ENCODE measurements at regions not wholly inside any gene's neighbourhood (a gene's known extent, or its start where the extent isn't known, plus 50 kb on each side); places are given as distances from the start of the nearest gene placed in this dataset.

GRCh38 chr5:174235221-174236011 is 189.9 kb downstream of the NSG2 start:
- DNase-seq (ENCODE audit: low read depth): no peak

- no peak for DNase-seq (ENCODE audit: low read depth)
These were observed 190.6 kb downstream of the NSG2 start for GRCh38 chr5:174236070-174236469.

DNA sequence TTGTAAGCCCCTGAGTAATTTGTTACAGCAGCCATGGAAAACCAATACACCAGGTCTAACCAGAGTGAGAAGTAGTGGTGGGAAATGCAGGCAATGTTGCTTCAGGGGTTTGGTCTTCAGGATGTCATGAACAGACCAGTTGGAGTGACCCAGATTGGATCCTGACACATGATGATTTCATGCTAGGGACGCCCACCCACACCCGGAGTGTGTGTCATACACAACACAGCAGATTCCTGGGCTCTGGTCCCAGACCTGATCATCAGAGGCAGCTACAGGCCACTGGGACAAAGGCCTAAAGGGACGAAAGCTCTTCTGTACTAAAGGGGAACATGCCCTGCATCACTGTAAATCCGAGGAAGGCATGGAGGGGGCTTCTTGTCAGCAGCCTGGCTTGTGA is 194.2 kb downstream of the NSG2 start:
- DNase-seq (ENCODE audit: low read depth): no peak

- no peak for DNase-seq (ENCODE audit: low read depth)
These were observed 197.1 kb downstream of the NSG2 start for GRCh38 chr5:174242573-174242972.

DNA sequence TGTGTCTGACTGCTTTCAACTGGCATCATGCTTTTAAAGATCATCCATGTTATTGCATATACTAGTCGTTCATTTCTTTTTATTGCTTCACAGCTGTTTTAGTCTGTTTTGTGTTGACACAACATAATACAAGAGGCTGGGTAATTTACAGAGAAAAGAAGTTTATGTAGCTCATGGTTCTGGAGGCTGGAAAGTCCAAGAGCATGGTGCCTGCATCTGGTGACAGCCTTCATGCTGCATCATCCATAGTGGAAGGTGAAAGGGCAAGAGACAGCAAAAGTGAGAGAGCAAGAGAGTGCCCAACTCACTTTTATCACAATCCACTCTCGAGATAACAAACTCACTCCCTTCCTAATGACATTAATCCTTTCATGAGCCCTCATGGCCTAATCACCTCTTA is 198.4 kb downstream of the NSG2 start:
- no peak for DNase-seq (ENCODE audit: low read depth)

DNA sequence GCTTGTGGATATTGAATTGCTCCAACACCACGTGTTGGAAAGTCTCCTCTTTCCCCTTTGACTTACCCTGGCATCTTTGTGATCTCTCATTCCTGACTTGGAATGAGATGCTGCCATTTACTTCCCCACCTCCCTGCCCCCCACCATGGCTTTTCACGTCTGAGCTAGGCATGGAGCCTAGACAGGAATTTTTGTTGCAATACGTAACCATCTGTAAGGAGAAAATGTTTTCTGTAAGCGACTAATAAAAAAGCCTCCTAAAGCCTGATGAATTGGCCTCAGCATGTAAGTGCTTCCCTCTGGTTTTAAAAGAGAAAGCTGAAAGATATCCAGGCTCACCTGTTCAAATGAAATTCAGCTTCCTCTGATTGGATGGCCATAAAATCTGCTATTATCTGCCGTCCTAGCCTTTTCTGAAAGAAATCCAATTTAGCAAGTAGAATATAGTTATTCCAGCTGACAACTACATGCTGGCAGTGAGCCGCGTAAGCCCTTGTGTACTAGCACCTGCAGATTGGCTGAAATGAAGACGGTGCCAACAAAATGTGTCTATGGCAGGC is 200.1 kb downstream of the NSG2 start:
- no peak for DNase-seq (ENCODE audit: low read depth)

DNA sequence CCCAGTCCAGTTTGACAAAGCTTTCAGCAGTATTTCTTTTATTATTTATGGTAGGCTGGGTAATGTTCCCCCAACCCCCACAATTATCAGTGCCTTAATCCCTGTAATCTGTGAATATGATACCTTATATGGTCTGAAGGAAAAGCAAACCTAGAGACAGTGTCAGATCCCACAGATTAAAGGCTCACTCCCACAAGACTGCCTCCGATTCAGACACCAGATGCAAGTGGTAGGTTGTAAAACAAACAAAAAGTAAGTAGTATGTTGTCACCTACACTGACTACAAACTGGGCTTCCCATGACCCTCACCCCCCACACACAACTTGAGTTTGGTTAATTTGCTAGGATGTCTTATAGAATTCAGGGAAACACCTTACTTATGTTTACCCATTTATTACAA is 201.2 kb downstream of the NSG2 start:
- no peak for DNase-seq (ENCODE audit: low read depth)

- DNase-seq (ENCODE audit: low read depth): no peak
These were observed 201.8 kb downstream of the NSG2 start for GRCh38 chr5:174247301-174247700.

- DNase-seq (ENCODE audit: low read depth): no peak
These were observed 205.9 kb downstream of the NSG2 start for GRCh38 chr5:174251305-174252000.

DNA sequence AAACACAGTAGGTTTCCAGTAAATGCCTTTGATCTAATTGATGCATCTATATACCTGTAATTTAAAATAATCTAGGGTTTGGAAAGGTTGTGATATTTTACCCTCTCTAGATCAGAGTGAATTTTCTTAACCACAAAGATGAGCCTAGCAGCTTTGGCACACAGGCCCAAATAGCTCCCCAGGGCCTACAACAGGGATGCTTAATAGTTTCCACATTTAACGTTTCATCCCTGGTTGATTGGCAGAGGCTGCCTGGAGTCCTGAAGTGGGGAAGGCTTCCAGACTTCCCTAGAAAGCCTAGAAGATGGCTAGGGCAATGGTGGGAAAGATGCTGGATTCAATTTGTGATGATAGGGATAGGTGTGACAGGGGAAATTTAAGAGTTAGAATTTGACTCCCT is 206.6 kb downstream of the NSG2 start:
- no peak for DNase-seq (ENCODE audit: low read depth)

DNA sequence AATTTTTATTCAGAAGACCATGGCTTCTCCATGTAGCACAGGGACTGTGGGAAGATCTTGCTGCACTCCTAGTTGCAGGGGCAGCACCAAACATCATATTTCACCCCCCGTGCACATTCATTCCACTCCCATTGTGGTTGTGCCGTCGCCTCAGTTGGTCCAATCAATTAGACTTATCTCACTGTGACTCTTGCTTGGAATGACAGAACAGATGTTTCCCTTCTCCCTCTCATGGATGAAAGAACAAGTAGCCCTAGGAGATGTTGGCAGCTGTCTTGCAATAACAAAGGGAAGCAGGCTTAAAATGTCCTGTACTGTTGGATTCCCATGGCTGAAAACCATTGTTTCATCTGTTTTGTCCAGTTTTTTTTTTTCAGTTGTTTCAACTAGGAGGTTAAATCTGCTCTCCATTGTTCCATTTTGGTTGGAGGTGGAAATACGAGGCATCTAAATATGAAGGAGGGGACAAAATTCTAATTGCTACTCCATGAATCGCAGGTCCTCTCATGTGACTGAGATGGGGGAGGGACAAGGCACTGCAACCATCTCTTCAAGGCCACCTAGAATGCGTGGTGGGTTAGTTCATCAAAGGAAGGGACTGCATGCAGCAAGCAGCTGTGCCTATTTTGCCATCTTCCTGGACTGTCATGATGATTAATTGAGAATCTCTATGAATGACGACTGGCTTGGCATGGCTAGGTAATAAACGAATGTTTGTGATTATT is 214.4 kb downstream of the NSG2 start:
- DNase-seq (ENCODE audit: low read depth): no peak

GRCh38 chr5:174271316-174271715 is 225.8 kb downstream of the NSG2 start:
- no peak for DNase-seq (ENCODE audit: low read depth)

GRCh38 chr5:174272671-174273070 is 227.2 kb downstream of the NSG2 start:
- DNase-seq (ENCODE audit: low read depth): no peak

DNA sequence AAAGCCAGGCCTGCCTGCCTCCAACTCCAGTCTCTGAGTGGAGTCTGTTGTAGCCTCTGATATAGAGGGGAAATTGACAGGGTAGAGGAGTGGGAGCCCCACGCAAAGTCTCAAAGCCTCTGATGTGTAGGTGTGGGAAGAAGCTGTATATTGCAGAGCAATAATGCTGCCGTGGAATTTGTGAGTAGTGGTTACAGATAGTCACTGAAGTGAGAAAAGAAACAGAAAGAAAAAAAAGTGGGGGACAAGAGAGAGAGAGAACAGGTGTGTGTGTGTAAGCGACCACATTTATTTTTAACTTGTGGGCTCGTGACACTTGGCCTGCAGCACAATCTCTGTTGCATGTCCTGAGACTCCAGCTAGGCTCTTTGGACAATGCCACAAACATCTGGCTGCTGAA is 227.8 kb downstream of the NSG2 start:
- no peak for DNase-seq (ENCODE audit: low read depth)

GRCh38 chr5:174275959-174276358 is 230.5 kb downstream of the NSG2 start:
- no peak for DNase-seq (ENCODE audit: low read depth)

DNA sequence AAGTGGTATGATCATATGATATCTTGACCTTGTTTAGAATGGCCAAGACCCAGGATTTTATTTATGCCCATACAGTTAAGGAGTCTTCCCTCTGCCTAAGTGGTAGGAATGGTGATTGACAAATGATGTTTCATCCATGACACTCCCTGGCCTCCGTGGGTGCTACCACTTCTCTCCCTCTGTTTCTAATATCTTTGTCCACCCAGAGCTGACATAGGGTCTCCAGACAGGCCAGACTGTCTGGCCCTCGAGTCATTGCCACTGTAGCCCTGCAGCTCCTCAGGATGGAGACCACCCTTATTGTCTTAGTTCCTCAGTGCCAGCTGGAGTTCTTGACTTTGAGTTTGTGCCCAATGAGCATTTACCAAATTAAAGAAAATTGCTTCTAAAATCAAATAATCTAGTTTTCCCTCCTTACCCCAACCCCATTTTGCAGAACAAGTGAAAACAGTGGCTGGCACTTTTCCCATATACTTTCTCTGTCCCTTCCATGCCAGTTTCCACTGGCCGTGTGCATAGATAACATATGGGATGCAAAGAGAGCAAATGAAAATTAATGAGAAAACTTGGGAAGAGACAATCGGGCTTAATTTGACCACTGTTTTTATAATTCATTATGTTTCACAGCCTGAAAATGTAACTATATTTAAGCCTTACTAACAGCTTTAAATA is 235.7 kb downstream of the NSG2 start:
- DNase-seq (ENCODE audit: low read depth): no peak

DNA sequence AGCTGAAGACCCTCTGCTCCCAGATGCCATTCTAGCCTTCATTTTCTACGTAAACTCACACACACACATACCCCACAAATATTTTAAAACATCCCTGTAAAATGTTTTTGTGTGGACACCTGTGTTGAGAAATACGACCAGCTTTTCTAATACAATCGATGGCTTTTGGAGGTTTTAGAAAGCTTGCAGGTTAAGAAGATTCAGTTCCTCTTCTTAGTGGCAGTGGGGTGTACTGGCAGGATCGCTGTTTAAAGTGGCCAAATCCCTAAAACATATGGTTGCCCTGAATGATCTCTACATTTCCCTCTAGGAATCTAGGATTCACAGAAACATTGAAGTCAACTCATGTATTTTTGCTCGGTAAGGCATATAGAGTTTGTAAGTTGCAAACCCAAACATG is 236.3 kb downstream of the NSG2 start:
- DNase-seq (ENCODE audit: low read depth): no peak

DNA sequence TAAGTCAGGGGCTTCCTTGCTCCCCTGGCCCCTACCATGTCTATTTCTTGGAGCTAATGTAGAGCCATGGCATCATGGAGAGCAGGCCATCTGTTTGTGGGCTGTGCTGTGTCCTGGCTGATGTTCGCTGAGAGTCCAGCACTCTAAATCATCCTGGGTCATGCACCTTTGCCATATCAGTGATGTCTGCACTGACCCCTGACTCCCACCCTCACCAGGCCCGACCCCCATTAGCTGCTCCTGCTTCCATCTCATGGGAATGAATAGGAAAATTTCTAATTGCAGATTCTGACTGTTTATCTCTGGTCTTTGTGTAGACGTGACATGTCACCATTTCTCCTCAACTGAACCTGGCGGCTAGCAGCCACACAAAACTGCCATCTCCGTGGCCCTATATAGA is 236.9 kb downstream of the NSG2 start:
- no peak for DNase-seq (ENCODE audit: low read depth)

DNA sequence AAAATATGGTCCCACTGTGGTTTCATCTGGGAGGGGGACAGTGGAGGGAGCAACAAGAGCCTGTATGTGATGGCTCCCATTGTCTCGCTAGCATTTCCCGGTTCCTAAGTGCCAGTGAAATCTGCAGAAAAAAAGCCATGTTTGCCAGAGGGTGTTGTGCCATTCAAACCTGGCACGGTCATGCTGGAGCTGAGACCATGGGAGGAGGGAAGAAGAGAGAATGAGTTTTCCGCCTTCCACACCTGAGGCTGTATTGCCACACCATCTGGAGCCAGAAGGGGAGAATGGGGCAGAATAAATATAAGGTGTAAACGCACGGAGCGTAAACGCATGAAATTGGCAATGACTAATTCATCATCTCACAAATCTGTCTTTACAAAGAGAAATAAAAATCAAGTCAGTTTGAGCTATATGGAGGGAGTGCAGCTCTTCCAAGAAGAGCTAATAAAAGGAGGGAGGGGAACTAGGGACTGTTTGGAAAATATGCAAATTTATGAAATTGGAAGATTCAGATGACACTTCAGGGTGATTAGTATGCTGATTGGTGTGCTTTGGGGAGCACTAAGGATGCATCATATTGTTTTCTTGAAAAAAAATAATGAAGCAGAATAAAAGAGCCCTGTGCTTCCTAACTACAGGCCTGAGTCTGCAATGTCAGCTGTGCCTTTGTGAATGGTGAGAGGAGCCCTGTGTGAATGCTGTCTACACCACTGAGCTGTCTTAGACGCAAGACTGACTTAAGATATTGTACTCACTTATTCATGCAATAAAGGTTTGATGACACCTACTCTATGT is 237.9 kb downstream of the NSG2 start:
- DNase-seq (ENCODE audit: low read depth): no peak

DNA sequence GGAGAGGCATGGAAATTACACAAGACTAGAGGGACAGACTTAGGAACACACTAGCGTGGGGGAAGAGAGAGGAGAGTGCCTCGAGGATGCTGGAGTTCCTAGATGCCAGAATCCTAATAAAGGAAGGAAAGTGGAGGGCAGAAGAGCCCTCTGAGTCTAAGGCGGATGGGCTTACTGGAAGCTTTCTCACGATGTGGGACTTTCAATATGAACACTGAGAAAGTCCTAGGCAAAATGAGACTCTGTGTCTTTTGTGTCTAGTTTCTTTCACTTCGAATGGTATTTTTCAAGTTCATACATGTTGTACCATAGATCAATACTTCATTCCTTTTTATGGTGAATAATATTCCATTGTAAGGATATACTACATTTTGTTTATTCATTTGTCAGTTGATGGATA is 239.4 kb downstream of the NSG2 start:
- DNase-seq (ENCODE audit: low read depth): no peak

DNA sequence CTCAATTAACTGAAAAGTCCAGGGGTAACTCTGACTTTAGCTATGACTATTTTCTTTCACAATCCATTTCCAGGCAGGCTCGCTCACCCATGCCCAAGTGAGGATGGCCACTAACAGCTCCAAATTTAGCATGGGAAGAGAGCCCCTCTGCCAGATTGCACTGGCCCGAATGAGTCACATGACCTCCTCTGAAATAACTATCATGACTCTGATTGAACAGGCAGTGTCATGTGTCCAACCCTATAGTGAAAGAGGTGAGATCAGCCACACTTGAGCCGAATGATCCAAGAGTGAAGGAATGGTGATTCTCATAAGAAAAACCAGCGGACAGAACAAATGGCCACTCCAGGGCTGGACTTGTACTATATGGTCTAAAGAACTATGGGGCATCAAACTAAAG is 242.3 kb downstream of the NSG2 start:
- DNase-seq (ENCODE audit: low read depth): no peak
